SK-N-SH treated with all-trans-retinoic acid at 6 μM for 48 hours (cell line): ENCODE measurements at regions not wholly inside any gene's neighbourhood (a gene's known extent, or its start where the extent isn't known, plus 50 kb on each side); places are given as distances from the start of the nearest gene placed in this dataset.

Experiments
- ATAC-seq: fragments of 200-7000 bp; cut with Tn5 transposase; 3 replicates; pipeline ENCODE4 v1.9.1; 2020; ENCODE audit warnings: mild to moderate bottlenecking, moderate library complexity
- ARNTL ChIP-seq: fragments of 450-650 bp; formaldehyde crosslinking; IDR thresholded peaks from 2 replicates; pipeline ENCODE4 v1.5.0; 2020; ENCODE audit warnings: low read depth, mild to moderate bottlenecking, moderate library complexity, borderline replicate concordance
- BACH2 ChIP-seq: fragments of 250-450 bp; sonication (Bioruptor Pico); IDR thresholded peaks from 2 replicates; pipeline ENCODE4 v1.9.0; 2021; ENCODE audit warnings: mild to moderate bottlenecking, borderline replicate concordance
- CSDC2 ChIP-seq: fragments of 250-450 bp; sonication (Bioruptor Pico); IDR thresholded peaks from 2 replicates; pipeline ENCODE4 v1.5.0; 2020; ENCODE audit warnings: mild to moderate bottlenecking, moderate library complexity
- CSRNP3 ChIP-seq: fragments of 250-450 bp; sonication (Bioruptor Pico); IDR thresholded peaks from 2 replicates; pipeline ENCODE4 v1.5.1; 2021; ENCODE audit warnings: mild to moderate bottlenecking, moderate library complexity
- ESRRG ChIP-seq: fragments of 250-450 bp; sonication (Bioruptor Pico); IDR thresholded peaks from 2 replicates; pipeline ENCODE4 v1.6.1; 2021; ENCODE audit warnings: mild to moderate bottlenecking
- GLIS3 ChIP-seq: fragments of 250-450 bp; sonication (Bioruptor Pico); IDR thresholded peaks from 2 replicates; pipeline ENCODE4 v1.5.0; 2020; ENCODE audit warnings: mild to moderate bottlenecking, moderate library complexity
- OSR1 ChIP-seq: fragments of 250-450 bp; sonication (Bioruptor Pico); IDR thresholded peaks from 2 replicates; pipeline ENCODE4 v1.8.0; 2022; ENCODE audit warnings: moderate library complexity, mild to moderate bottlenecking, inconsistent platforms
- PPARA ChIP-seq: fragments of 250-450 bp; sonication (Bioruptor Pico); IDR thresholded peaks from 2 replicates; pipeline ENCODE4 v1.5.0; 2020; ENCODE audit warnings: mild to moderate bottlenecking, borderline replicate concordance
- RARB ChIP-seq: fragments of 250-450 bp; sonication (Bioruptor Pico); IDR thresholded peaks from 2 replicates; pipeline ENCODE4 v1.8.0; 2021; ENCODE audit warnings: mild to moderate bottlenecking, moderate library complexity
- SNAI2 ChIP-seq: fragments of 250-450 bp; sonication (Bioruptor Pico); IDR thresholded peaks from 2 replicates; pipeline ENCODE4 v1.5.0; 2020; ENCODE audit warnings: mild to moderate bottlenecking, moderate library complexity
- TCF4 ChIP-seq: fragments of 250-450 bp; sonication (Bioruptor Pico); IDR thresholded peaks from 2 replicates; pipeline ENCODE4 v1.8.0; 2021; ENCODE audit warnings: mild to moderate bottlenecking, moderate library complexity, borderline replicate concordance
- TOX ChIP-seq: fragments of 250-450 bp; sonication (Bioruptor Pico); IDR thresholded peaks from 2 replicates; pipeline ENCODE4 v1.8.0; 2021; ENCODE audit warnings: mild to moderate bottlenecking, moderate library complexity, borderline replicate concordance
- ZC3H10 ChIP-seq: fragments of 250-450 bp; sonication (Bioruptor Pico); IDR thresholded peaks from 2 replicates; pipeline ENCODE4 v1.5.1; 2021; ENCODE audit warnings: mild to moderate bottlenecking, moderate library complexity
- ZFP3 ChIP-seq: fragments of 250-450 bp; sonication (Bioruptor Pico); IDR thresholded peaks from 2 replicates; pipeline ENCODE4 v1.5.0; 2020; ENCODE audit warnings: mild to moderate bottlenecking, moderate library complexity
- ZFP30 ChIP-seq: fragments of 450-650 bp; formaldehyde crosslinking; IDR thresholded peaks from 2 replicates; pipeline ENCODE4 v1.5.0; 2022; ENCODE audit warnings: mild to moderate bottlenecking, moderate library complexity
- ZNF565 ChIP-seq: fragments of 450-650 bp; formaldehyde crosslinking; conservative IDR thresholded peaks from 2 replicates; pipeline ENCODE4 v1.5.0; 2020; ENCODE audit warnings: low read depth, mild to moderate bottlenecking, moderate library complexity
- ZNF8 ChIP-seq: fragments of 450-650 bp; formaldehyde crosslinking; IDR thresholded peaks from 2 replicates; pipeline ENCODE4 v1.5.0; 2020; ENCODE audit warnings: mild to moderate bottlenecking, moderate library complexity
- TF ChIP-seq, protein P1 (sequence below): fragments of 250-450 bp; sonication (Bioruptor Pico); IDR thresholded peaks from 2 replicates; pipeline ENCODE4 v1.5.1; 2020; ENCODE audit warnings: low read depth, mild to moderate bottlenecking, moderate library complexity
- TF ChIP-seq, protein P2 (sequence below): fragments of 250-450 bp; sonication (Bioruptor Pico); IDR thresholded peaks from 2 replicates; pipeline ENCODE4 v1.5.0; 2020; ENCODE audit warnings: mild to moderate bottlenecking, moderate library complexity

DNA sequence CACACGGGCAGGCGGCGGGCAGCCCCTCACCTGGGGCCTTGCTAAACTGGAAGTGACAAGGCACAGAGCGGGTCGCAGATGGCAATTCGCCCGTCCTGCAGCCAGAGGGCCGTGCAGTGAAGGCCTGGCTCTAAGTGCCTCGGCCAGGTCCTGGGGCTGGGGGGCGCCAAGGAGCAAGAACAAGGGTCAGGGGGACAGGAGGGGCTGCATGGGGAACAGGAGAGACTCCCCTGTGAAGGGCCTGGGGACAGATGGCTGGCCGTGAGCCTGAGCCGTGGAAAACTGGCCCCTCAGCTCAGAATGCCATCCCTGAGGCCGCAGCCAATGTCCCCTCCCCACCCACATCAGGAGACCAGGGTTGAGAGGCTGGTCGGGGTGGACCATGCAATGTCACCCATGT is 60.0 kb downstream of the RTL6 start:
- TF ChIP-seq ZC3H10 (CRISPR knock-in tag) (no peak), ZNF565 (CRISPR knock-in tag) (no peak), SNAI2 (CRISPR knock-in tag) (no peak), GLIS3 (CRISPR knock-in tag) (no peak), RARB (CRISPR knock-in tag) (no peak), CSRNP3 (no peak), BACH2 (CRISPR knock-in tag) (no peak), ZFP3 (no peak), ZNF8 (CRISPR knock-in tag) (no peak), CSDC2 (CRISPR knock-in tag) (no peak), ESRRG (CRISPR knock-in tag) (no peak), OSR1 (CRISPR knock-in tag) (no peak)
- no peak for ATAC-seq

DNA sequence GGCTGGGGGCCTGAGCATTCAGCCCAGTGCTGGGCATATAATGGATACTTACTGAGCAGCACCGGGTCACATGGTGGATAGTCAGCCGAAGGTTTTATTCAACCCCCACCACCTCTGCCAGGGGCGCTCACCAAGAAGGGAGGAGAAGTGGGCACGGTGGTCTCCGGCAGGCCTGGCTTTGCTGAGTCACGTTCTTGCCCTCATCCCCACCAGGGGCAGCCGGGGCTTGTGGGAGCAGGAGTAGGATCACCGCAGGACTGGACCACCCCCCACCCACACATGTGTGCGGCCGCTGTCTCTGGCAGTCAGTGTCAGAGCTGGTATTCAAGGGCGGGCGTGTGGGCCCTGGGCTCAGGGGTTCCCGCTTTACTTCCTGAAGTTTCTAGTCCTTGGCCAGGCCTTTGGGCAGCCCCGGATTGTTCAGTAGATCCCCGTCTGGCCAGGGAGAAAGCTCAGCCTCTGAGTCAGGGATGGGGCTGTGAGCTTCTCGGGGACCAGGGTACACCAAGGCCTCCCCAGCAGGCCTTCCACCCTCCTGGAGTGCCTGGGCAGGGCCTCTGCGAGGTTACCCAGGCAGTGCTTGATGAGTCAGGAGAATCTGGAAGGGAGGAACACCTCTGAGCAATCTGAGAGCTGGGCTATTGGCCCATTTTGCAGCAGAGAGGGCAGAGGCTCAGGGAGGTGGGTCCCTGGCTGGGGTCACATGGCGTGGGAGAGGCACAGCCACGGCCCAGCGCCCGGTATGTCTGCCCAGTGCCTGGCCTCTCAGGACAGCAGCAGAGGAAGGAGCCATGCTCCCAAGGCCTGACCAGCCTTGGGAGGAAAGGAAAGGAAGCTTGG is 60.6 kb downstream of the RTL6 start:
- TF ChIP-seq CSDC2 (CRISPR knock-in tag) (no peak), TCF4 (CRISPR knock-in tag) (no peak), ZFP3 (no peak), GLIS3 (CRISPR knock-in tag) (no peak), ZC3H10 (CRISPR knock-in tag) (no peak), ESRRG (CRISPR knock-in tag) (no peak), RARB (CRISPR knock-in tag) (no peak), TOX (CRISPR knock-in tag) (no peak), BACH2 (CRISPR knock-in tag) (no peak), OSR1 (CRISPR knock-in tag) (no peak), PPARA (CRISPR knock-in tag) (no peak), ARNTL (CRISPR knock-in tag) (no peak)
- TF ChIP-seq, protein P1, sequence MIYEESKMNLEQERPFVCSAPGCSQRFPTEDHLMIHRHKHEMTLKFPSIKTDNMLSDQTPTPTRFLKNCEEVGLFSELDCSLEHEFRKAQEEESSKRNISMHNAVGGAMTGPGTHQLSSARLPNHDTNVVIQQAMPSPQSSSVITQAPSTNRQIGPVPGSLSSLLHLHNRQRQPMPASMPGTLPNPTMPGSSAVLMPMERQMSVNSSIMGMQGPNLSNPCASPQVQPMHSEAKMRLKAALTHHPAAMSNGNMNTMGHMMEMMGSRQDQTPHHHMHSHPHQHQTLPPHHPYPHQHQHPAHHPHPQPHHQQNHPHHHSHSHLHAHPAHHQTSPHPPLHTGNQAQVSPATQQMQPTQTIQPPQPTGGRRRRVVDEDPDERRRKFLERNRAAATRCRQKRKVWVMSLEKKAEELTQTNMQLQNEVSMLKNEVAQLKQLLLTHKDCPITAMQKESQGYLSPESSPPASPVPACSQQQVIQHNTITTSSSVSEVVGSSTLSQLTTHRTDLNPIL: no peak

GRCh38 chr22:44436736-44437135 is 61.3 kb downstream of the RTL6 start:
- ATAC-seq: no peak

More for the DNA sequence above, 60.6 kb downstream of the RTL6 start:
- no peak for ATAC-seq

More at GRCh38 chr22:44436736-44437135, 61.3 kb downstream of the RTL6 start:
- TF ChIP-seq, protein P1: no peak
- no peak for TF ChIP-seq ZNF8 (CRISPR knock-in tag)
- no peak for TF ChIP-seq SNAI2 (CRISPR knock-in tag)
- no peak for TF ChIP-seq GLIS3 (CRISPR knock-in tag)
- no peak for TF ChIP-seq ARNTL (CRISPR knock-in tag)
- TF ChIP-seq ZFP30: no peak
- TF ChIP-seq CSRNP3: no peak
- no peak for TF ChIP-seq RARB (CRISPR knock-in tag)
- no peak for TF ChIP-seq TOX (CRISPR knock-in tag)
- no peak for TF ChIP-seq CSDC2 (CRISPR knock-in tag)
- no peak for TF ChIP-seq ESRRG (CRISPR knock-in tag)
- TF ChIP-seq ZNF565 (CRISPR knock-in tag): no peak
- TF ChIP-seq, protein P2, sequence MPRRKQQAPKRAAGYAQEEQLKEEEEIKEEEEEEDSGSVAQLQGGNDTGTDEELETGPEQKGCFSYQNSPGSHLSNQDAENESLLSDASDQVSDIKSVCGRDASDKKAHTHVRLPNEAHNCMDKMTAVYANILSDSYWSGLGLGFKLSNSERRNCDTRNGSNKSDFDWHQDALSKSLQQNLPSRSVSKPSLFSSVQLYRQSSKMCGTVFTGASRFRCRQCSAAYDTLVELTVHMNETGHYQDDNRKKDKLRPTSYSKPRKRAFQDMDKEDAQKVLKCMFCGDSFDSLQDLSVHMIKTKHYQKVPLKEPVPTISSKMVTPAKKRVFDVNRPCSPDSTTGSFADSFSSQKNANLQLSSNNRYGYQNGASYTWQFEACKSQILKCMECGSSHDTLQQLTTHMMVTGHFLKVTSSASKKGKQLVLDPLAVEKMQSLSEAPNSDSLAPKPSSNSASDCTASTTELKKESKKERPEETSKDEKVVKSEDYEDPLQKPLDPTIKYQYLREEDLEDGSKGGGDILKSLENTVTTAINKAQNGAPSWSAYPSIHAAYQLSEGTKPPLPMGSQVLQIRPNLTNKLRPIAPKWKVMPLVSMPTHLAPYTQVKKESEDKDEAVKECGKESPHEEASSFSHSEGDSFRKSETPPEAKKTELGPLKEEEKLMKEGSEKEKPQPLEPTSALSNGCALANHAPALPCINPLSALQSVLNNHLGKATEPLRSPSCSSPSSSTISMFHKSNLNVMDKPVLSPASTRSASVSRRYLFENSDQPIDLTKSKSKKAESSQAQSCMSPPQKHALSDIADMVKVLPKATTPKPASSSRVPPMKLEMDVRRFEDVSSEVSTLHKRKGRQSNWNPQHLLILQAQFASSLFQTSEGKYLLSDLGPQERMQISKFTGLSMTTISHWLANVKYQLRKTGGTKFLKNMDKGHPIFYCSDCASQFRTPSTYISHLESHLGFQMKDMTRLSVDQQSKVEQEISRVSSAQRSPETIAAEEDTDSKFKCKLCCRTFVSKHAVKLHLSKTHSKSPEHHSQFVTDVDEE: no peak
